ENCODE measurements at regions not wholly inside any gene's neighbourhood (a gene's known extent, or its start where the extent isn't known, plus 50 kb on each side); places are given as distances from the start of the nearest gene placed in this dataset.

DNA sequence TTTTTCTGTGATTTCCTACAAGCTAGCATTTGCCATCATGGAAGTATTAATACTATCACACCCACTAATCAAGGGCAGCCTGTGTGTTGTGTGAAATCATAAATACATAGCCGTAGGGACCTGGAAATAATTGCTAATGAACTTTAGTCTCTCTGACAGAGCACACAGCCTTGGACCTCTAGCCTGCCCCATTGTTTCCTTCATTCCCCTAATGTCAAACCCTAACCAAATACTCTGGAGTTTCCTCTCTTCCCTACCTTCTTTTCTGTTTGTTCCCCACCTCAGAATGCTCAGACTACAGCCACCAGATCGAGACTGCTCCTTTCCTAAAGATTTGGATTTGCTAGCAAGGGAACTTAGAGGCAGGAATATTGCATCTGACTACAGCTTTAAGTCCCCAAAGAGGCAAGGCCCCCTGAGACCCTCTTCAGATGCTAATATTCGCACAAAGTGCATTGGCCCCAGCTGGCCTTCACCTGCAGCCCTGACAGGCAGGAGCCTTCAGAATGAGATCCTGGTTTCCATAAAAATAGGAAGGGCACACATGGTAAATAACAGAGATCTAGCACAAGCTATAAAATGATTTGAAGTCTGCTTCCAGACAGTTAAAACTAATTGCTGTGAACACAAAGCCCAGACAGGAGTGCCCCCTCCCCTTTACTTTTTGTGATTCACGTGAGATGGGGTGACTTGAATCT lies 279.2 kb upstream of the DCC start:
- TF ChIP-seq CTCF (conservative IDR thresholded peaks at IDR 0.05; ENCODE audit: low read length): no peak
- TF ChIP-seq EZH2phosphoT487 (IDR thresholded peaks at IDR 0.05; ENCODE audit: borderline replicate concordance, low read depth, low read length): no peak

Data from OCI-LY7 (cell line).